ENCODE measurements at regions not wholly inside any gene's neighbourhood (a gene's known extent, or its start where the extent isn't known, plus 50 kb on each side); places are given as distances from the start of the nearest gene placed in this dataset.

GRCh38 chr11:33536178-33536577 lies 164.4 kb downstream of the C11orf91 start:
- POLR2A ChIA-PET: interaction anchor here (0.7 kb wide), 1 partner anchor 174 kb away, joined by 3 read pairs; no protein-coding TSS in a partner anchor
- no peaks in the 10 kb centered on the region for H3K36me3 ChIP-seq (ENCODE audit: control insufficient read depth, insufficient read depth, low read length)
- ATAC-seq: no peak
- no peak overlapping the region for H3K4me3 ChIP-seq
- H3K4me1 ChIP-seq (replicated peaks in 1 of 2; ENCODE audit: control insufficient read depth in 2 of 2, insufficient read depth in 2 of 2, low read length in 2 of 2): no peaks in the 10 kb centered on the region
- DNase-seq (ENCODE audit: extremely low read depth in 1 of 4, low spot score in 3 of 4): no peak
- H3K27ac ChIP-seq (ENCODE audit: extremely low read depth, low read depth, low read length): no peak overlapping the region
- no peaks in the 10 kb centered on the region for H3K79me2 ChIP-seq (ENCODE audit: control insufficient read depth, insufficient read depth, low read length)
- no TSS peak for BruUV-seq (replicated peaks)
- peaks cover 0 to 13% of the 10 kb centered on the region in 2 experiments; a peak in 2 of 5 replicates for H3K27me3 ChIP-seq (ENCODE audit: control insufficient read depth in 2 of 2, insufficient read depth in 2 of 2, low read length in 2 of 2)
- no peaks in the 10 kb centered on the region for H3K9me3 ChIP-seq (replicated peaks; ENCODE audit: control insufficient read depth, insufficient read depth, low read depth, low read length)
- CTCF ChIA-PET (ENCODE audit: low intra/inter-chr PET ratio): interaction anchor here (0.7 kb wide), 1 partner anchor 277 kb away, joined by 3 read pairs; no protein-coding TSS in a partner anchor
- H2AFZ ChIP-seq (ENCODE audit: low read depth, low read length): no peak overlapping the region
- FAIRE-seq: no peak
- H4K20me1 ChIP-seq (replicated peaks; ENCODE audit: control insufficient read depth, insufficient read depth, low read length): no peaks in the 10 kb centered on the region
- no peak overlapping the region for H3K9ac ChIP-seq (ENCODE audit: insufficient read depth in 1 of 2, low read depth in 2 of 2, low read length in 2 of 2)
- 2% methylated on average over 4 of the region's 4 CpGs for WGBS (ENCODE audit: insufficient coverage, low coverage, missing lambda C conversion rate)
- in situ Hi-C loops (cut with MboI): no loop called here
- no peaks in the 10 kb centered on the region for H3K9me1 ChIP-seq (ENCODE audit: control insufficient read depth, insufficient read depth, low read length)
- intact Hi-C loops (cut with micrococcal nuclease): loop anchor here (5.0 kb wide), 1 partner anchor 206 kb away; no protein-coding TSS in a partner anchor
- no peak overlapping the region for H3K4me2 ChIP-seq (ENCODE audit: insufficient read depth, low read length)
- TF ChIP-seq ZNF143 (CRISPR knock-in tag; IDR thresholded peaks at IDR 0.05) (no peak), NCOA1 (IDR thresholded peaks at IDR 0.05; ENCODE audit: low read depth) (no peak), ETV6 (IDR thresholded peaks at IDR 0.05; ENCODE audit: borderline replicate concordance in 1 of 2, low read depth in 2 of 2, low read length in 1 of 2) (no peak), ETV6 (CRISPR knock-in tag; IDR thresholded peaks at IDR 0.05; ENCODE audit: borderline replicate concordance) (no peak), FUS (optimal IDR thresholded peaks at IDR 0.05; ENCODE audit: low read depth, low read length) (no peak), CEBPZ (IDR thresholded peaks at IDR 0.05; ENCODE audit: borderline replicate concordance, low read depth, low read length) (no peak), CREB1 (IDR thresholded peaks at IDR 0.05) (no peak), CREB1 (CRISPR knock-in tag; IDR thresholded peaks at IDR 0.05) (no peak), ZNF407 (IDR thresholded peaks at IDR 0.05; ENCODE audit: low read depth) (no peak), CTBP1 (IDR thresholded peaks at IDR 0.05; ENCODE audit: borderline replicate concordance) (no peak), ZNF778 (CRISPR knock-in tag; IDR thresholded peaks at IDR 0.05) (no peak), KLF16 (IDR thresholded peaks at IDR 0.05) (no peak), BCL6 (CRISPR knock-in tag; IDR thresholded peaks at IDR 0.05) (no peak), ZNF134 (CRISPR knock-in tag; conservative IDR thresholded peaks at IDR 0.05) (no peak), EHMT2 (IDR thresholded peaks at IDR 0.05) (no peak)

All from K562 (cell line).